ENCODE measurements at regions not wholly inside any gene's neighbourhood (a gene's known extent, or its start where the extent isn't known, plus 50 kb on each side); places are given as distances from the start of the nearest gene placed in this dataset.

- H2AFZ ChIP-seq (ENCODE audit: low read length), result no peak overlapping the region
- H3K27me3 ChIP-seq (replicated peaks in 1 of 4; ENCODE audit: control insufficient read depth in 3 of 4, extremely low read depth in 1 of 4, insufficient read depth in 3 of 4, low read length in 3 of 4), result no peaks in the 10 kb centered on the region
- H4K5ac ChIP-seq (ENCODE audit: insufficient read length, low read depth, low read length), result no peak overlapping the region
- H2BK12ac ChIP-seq (ENCODE audit: low read depth, low read length), result no peak overlapping the region
- no peak overlapping the region for H2BK15ac ChIP-seq (ENCODE audit: low read length)
- no peak overlapping the region for H3K27ac ChIP-seq (ENCODE audit: low read depth, low read length)
- H4K91ac ChIP-seq (replicated peaks; ENCODE audit: insufficient read length, low read length), result no peak overlapping the region
- H3K23me2 ChIP-seq (ENCODE audit: low read depth, low read length), result no peaks in the 10 kb centered on the region
- POLR2A ChIA-PET (ENCODE audit: partially characterized antibody), result no interaction called here
- H3K14ac ChIP-seq (ENCODE audit: insufficient read length), result no peak overlapping the region
- no peaks in the 10 kb centered on the region for H3K36me3 ChIP-seq (ENCODE audit: control insufficient read depth in 2 of 4, insufficient read depth in 4 of 4, low read length in 3 of 4)
- H3K23ac ChIP-seq (ENCODE audit: insufficient read length), result no peak overlapping the region
- H2BK120ac ChIP-seq (replicated peaks; ENCODE audit: low read depth, low read length), result no peak overlapping the region
- H3K4me2 ChIP-seq (ENCODE audit: insufficient read depth in 1 of 2, low read depth in 2 of 2, low read length in 2 of 2), result no peak overlapping the region
- H2BK20ac ChIP-seq (ENCODE audit: low read length), result no peak overlapping the region
- H4K20me1 ChIP-seq (replicated peaks in 1 of 2; ENCODE audit: control insufficient read depth in 1 of 2, insufficient read depth in 2 of 2, low read length in 2 of 2), result no peaks in the 10 kb centered on the region
- H2BK5ac ChIP-seq (ENCODE audit: low read depth, low read length), result no peak overlapping the region
- no peak overlapping the region for H3K9ac ChIP-seq (replicated peaks in 1 of 4; ENCODE audit: extremely low read depth in 1 of 4, low read depth in 3 of 4, low read length in 3 of 4)
- no peak overlapping the region for H4K8ac ChIP-seq (ENCODE audit: extremely low read depth, insufficient read depth, low read length)
- no peaks in the 10 kb centered on the region for H3K79me1 ChIP-seq (ENCODE audit: low read depth, low read length)
- H3K18ac ChIP-seq (ENCODE audit: extremely low read depth, low read length), result no peak overlapping the region
- DNase-seq (ENCODE audit: low read depth in 1 of 2, low spot score in 2 of 2) (no peak), FAIRE-seq (no peak)
- no peak overlapping the region for H3K56ac ChIP-seq (replicated peaks; ENCODE audit: insufficient read length, low read depth, low read length)
- H3K4ac ChIP-seq (replicated peaks; ENCODE audit: insufficient read length, low read depth, low read length), result no peak overlapping the region
- no peak overlapping the region for H2AK5ac ChIP-seq (ENCODE audit: low read depth, low read length)
- CTCF ChIA-PET (ENCODE audit: partially characterized antibody), result interaction anchor here (0.8 kb wide), 1 partner anchor 205 kb away, joined by 3 read pairs; no protein-coding TSS in a partner anchor
- peaks cover 2 to 4% of the 10 kb centered on the region in 2 experiments; a peak in 3 of 4 replicates for H3K9me3 ChIP-seq (ENCODE audit: insufficient read depth in 2 of 2, low read depth in 1 of 2, low read length in 1 of 2)
- WGBS, 2 experiments (ENCODE audit: extremely low coverage in 1 of 2, insufficient coverage in 1 of 2, insufficient read length in 1 of 2, insufficient replicate concordance in 2 of 2, low coverage in 1 of 2, low lambda C conversion rate in 2 of 2, missing lambda C conversion rate in 1 of 2), result 83% methylated on average over 2 of the region's 2 CpGs; no CpG with 5 or more reads in 1 of the 2 experiments
- no peaks in the 10 kb centered on the region for H3K79me2 ChIP-seq (ENCODE audit: control insufficient read depth in 1 of 2, insufficient read depth in 2 of 2, low read length in 2 of 2)
- no peak overlapping the region for H3K4me3 ChIP-seq (ENCODE audit: extremely low read depth in 1 of 4, insufficient read depth in 2 of 4, low read depth in 3 of 4, low read length in 4 of 4)
- no peaks in the 10 kb centered on the region for H3K4me1 ChIP-seq (replicated peaks in 1 of 4; ENCODE audit: control insufficient read depth in 3 of 4, insufficient read depth in 4 of 4, low read length in 3 of 4)
- no peak for TF ChIP-seq CHD7 (IDR thresholded peaks at IDR 0.05; ENCODE audit: insufficient replicate concordance, low read length)
Observed at GRCh38 chr2:223176970-223177369, 125.0 kb downstream of the KCNE4 start.

All from H1 (cell line).